SU-DHL-6 (cell line): ENCODE measurements at regions not wholly inside any gene's neighbourhood (a gene's known extent, or its start where the extent isn't known, plus 50 kb on each side); places are given as distances from the start of the nearest gene placed in this dataset.

Experiments
- EZH2phosphoT487 ChIP-seq: fragments of 200-600 bp; sonication (generic), shearing (Covaris generic); conservative IDR thresholded peaks from 2 replicates; pipeline ENCODE4 v1.6.1; 2018; ENCODE audit warnings: mild to moderate bottlenecking, antibody characterized with exemption, low read length, moderate library complexity, mixed read lengths
- TF ChIP-seq, protein P1 (sequence below): fragments of 200-600 bp; sonication (generic); IDR thresholded peaks from one replicate; pipeline ENCODE4 v1.5.1; 2017; ENCODE audit warnings: antibody characterized with exemption, mild to moderate bottlenecking, low read length, moderate library complexity; ENCODE audit not compliant: insufficient read depth, poor library complexity, severe bottlenecking

DNA sequence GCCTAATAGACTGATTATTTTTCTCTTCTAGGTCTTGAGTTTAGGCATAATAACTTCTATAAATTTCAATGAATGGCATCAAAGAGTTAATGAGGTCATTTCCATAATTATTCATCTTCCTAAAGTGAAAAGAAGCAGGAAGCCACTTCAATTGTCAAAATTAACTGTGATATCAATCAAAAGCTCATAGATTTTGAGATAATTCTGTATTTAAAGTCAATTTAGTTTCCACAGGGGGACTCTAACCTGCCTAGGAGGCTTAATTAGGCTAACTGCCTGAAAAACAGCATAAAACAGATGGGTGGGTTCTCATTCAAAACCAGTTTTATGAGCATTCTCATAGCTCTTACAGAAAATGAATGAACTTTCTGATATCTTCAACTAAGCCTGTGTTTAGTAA is 177.8 kb downstream of the OTOL1 start:
- TF ChIP-seq, protein P1, sequence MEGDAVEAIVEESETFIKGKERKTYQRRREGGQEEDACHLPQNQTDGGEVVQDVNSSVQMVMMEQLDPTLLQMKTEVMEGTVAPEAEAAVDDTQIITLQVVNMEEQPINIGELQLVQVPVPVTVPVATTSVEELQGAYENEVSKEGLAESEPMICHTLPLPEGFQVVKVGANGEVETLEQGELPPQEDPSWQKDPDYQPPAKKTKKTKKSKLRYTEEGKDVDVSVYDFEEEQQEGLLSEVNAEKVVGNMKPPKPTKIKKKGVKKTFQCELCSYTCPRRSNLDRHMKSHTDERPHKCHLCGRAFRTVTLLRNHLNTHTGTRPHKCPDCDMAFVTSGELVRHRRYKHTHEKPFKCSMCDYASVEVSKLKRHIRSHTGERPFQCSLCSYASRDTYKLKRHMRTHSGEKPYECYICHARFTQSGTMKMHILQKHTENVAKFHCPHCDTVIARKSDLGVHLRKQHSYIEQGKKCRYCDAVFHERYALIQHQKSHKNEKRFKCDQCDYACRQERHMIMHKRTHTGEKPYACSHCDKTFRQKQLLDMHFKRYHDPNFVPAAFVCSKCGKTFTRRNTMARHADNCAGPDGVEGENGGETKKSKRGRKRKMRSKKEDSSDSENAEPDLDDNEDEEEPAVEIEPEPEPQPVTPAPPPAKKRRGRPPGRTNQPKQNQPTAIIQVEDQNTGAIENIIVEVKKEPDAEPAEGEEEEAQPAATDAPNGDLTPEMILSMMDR = no peak
- no peak for TF ChIP-seq EZH2phosphoT487
